ENCODE measurements at regions not wholly inside any gene's neighbourhood (a gene's known extent, or its start where the extent isn't known, plus 50 kb on each side); places are given as distances from the start of the nearest gene placed in this dataset.

GRCh38 chr3:193011958-193012357 lies 94.3 kb upstream of the MB21D2 start:
- no peaks in the 10 kb centered on the region for H3K9me3 ChIP-seq (ENCODE audit: control insufficient read depth in 2 of 2, insufficient read depth in 1 of 2, low read length in 1 of 2)
- H3K27me3 ChIP-seq (ENCODE audit: control insufficient read depth in 2 of 2, insufficient read depth in 1 of 2, low read length in 1 of 2): no peaks in the 10 kb centered on the region
- H3K4me3 ChIP-seq (ENCODE audit: low read length in 2 of 2): no peak overlapping the region
- H3K27ac ChIP-seq (ENCODE audit: low read depth in 1 of 2, low read length in 1 of 2): no peak overlapping the region
- 97% methylated on average over 3 of the region's 3 CpGs for WGBS
- no peak for DNase-seq (ENCODE audit: low read depth in 6 of 9, low spot score in 9 of 9)
- H3K36me3 ChIP-seq (ENCODE audit: control insufficient read depth in 2 of 2, insufficient read depth in 2 of 2, low read length in 1 of 2): no peaks in the 10 kb centered on the region
- no peaks in the 10 kb centered on the region for H3K4me1 ChIP-seq (ENCODE audit: control insufficient read depth in 2 of 2, insufficient read depth in 2 of 2, low read length in 2 of 2)

GRCh38 chr3:193014902-193015301 lies 97.2 kb upstream of the MB21D2 start:
- H3K4me1 ChIP-seq (ENCODE audit: control insufficient read depth in 2 of 2, insufficient read depth in 2 of 2, low read length in 2 of 2): no peaks in the 10 kb centered on the region
- H3K27ac ChIP-seq (ENCODE audit: low read depth in 1 of 2, low read length in 1 of 2): no peak overlapping the region
- no peak overlapping the region for H3K4me3 ChIP-seq (ENCODE audit: low read length in 2 of 2)
- no peaks in the 10 kb centered on the region for H3K9me3 ChIP-seq (ENCODE audit: control insufficient read depth in 2 of 2, insufficient read depth in 1 of 2, low read length in 1 of 2)
- 89% methylated on average over 2 of the region's 2 CpGs for WGBS
- no peaks in the 10 kb centered on the region for H3K27me3 ChIP-seq (ENCODE audit: control insufficient read depth in 2 of 2, insufficient read depth in 1 of 2, low read length in 1 of 2)
- no peaks in the 10 kb centered on the region for H3K36me3 ChIP-seq (ENCODE audit: control insufficient read depth in 2 of 2, insufficient read depth in 2 of 2, low read length in 1 of 2)
- DNase-seq (ENCODE audit: low read depth in 6 of 9, low spot score in 9 of 9): no peak

- Histone ChIP-seq H3K9me3 (ENCODE audit: control insufficient read depth in 2 of 2, insufficient read depth in 1 of 2, low read length in 1 of 2) (no peaks in the 10 kb centered on the region), H3K4me3 (ENCODE audit: low read length in 2 of 2) (no peak overlapping the region), H3K36me3 (ENCODE audit: control insufficient read depth in 2 of 2, insufficient read depth in 2 of 2, low read length in 1 of 2) (no peaks in the 10 kb centered on the region), H3K4me1 (ENCODE audit: control insufficient read depth in 2 of 2, insufficient read depth in 2 of 2, low read length in 2 of 2) (no peaks in the 10 kb centered on the region), H3K27ac (ENCODE audit: low read depth in 1 of 2, low read length in 1 of 2) (no peak overlapping the region), H3K27me3 (ENCODE audit: control insufficient read depth in 2 of 2, insufficient read depth in 1 of 2, low read length in 1 of 2) (no peaks in the 10 kb centered on the region)
- 14% methylated on average over 7 of the region's 7 CpGs for WGBS
- DNase-seq (ENCODE audit: low read depth in 6 of 9, low spot score in 9 of 9): no peak
These were observed 98.8 kb upstream of the MB21D2 start for GRCh38 chr3:193016437-193016901.

- H3K4me3 ChIP-seq (ENCODE audit: low read length in 2 of 2): no peak overlapping the region
- no peaks in the 10 kb centered on the region for H3K9me3 ChIP-seq (ENCODE audit: control insufficient read depth in 2 of 2, insufficient read depth in 1 of 2, low read length in 1 of 2)
- H3K36me3 ChIP-seq (ENCODE audit: control insufficient read depth in 2 of 2, insufficient read depth in 2 of 2, low read length in 1 of 2): no peaks in the 10 kb centered on the region
- DNase-seq (ENCODE audit: low read depth in 6 of 9, low spot score in 9 of 9): no peak
- no peak overlapping the region for H3K27ac ChIP-seq (ENCODE audit: low read depth in 1 of 2, low read length in 1 of 2)
- WGBS: 92% methylated on average over 7 of the region's 7 CpGs
- no peaks in the 10 kb centered on the region for H3K4me1 ChIP-seq (ENCODE audit: control insufficient read depth in 2 of 2, insufficient read depth in 2 of 2, low read length in 2 of 2)
- H3K27me3 ChIP-seq (ENCODE audit: control insufficient read depth in 2 of 2, insufficient read depth in 1 of 2, low read length in 1 of 2): no peaks in the 10 kb centered on the region
These were observed 103.9 kb upstream of the MB21D2 start for GRCh38 chr3:193021506-193022010.

- H3K36me3 ChIP-seq (ENCODE audit: control insufficient read depth in 2 of 2, insufficient read depth in 2 of 2, low read length in 1 of 2): no peaks in the 10 kb centered on the region
- no peak overlapping the region for H3K4me3 ChIP-seq (ENCODE audit: low read length in 2 of 2)
- DNase-seq (ENCODE audit: low read depth in 6 of 9, low spot score in 9 of 9): no peak
- H3K9me3 ChIP-seq (ENCODE audit: control insufficient read depth in 2 of 2, insufficient read depth in 1 of 2, low read length in 1 of 2): no peaks in the 10 kb centered on the region
- WGBS: 74% methylated on average over 1 of the region's 1 CpG
- H3K27me3 ChIP-seq (ENCODE audit: control insufficient read depth in 2 of 2, insufficient read depth in 1 of 2, low read length in 1 of 2): no peaks in the 10 kb centered on the region
- H3K4me1 ChIP-seq (ENCODE audit: control insufficient read depth in 2 of 2, insufficient read depth in 2 of 2, low read length in 2 of 2): no peaks in the 10 kb centered on the region
- H3K27ac ChIP-seq (ENCODE audit: low read depth in 1 of 2, low read length in 1 of 2): no peak overlapping the region
These were observed 105.6 kb upstream of the MB21D2 start for GRCh38 chr3:193023218-193023617.

GRCh38 chr3:193028258-193028657 lies 110.6 kb upstream of the MB21D2 start:
- Histone ChIP-seq H3K4me1 (ENCODE audit: control insufficient read depth in 2 of 2, insufficient read depth in 2 of 2, low read length in 2 of 2) (no peaks in the 10 kb centered on the region), H3K27ac (ENCODE audit: low read depth in 1 of 2, low read length in 1 of 2) (no peak overlapping the region), H3K9me3 (ENCODE audit: control insufficient read depth in 2 of 2, insufficient read depth in 1 of 2, low read length in 1 of 2) (no peaks in the 10 kb centered on the region), H3K27me3 (ENCODE audit: control insufficient read depth in 2 of 2, insufficient read depth in 1 of 2, low read length in 1 of 2) (no peaks in the 10 kb centered on the region), H3K36me3 (ENCODE audit: control insufficient read depth in 2 of 2, insufficient read depth in 2 of 2, low read length in 1 of 2) (no peaks in the 10 kb centered on the region), H3K4me3 (ENCODE audit: low read length in 2 of 2) (no peak overlapping the region)
- DNase-seq (ENCODE audit: low read depth in 6 of 9, low spot score in 9 of 9): no peak
- 80% methylated on average over 4 of the region's 4 CpGs for WGBS

GRCh38 chr3:193029800-193030199 lies 112.1 kb upstream of the MB21D2 start:
- Histone ChIP-seq H3K4me1 (ENCODE audit: control insufficient read depth in 2 of 2, insufficient read depth in 2 of 2, low read length in 2 of 2) (no peaks in the 10 kb centered on the region), H3K4me3 (ENCODE audit: low read length in 2 of 2) (no peak overlapping the region), H3K27ac (ENCODE audit: low read depth in 1 of 2, low read length in 1 of 2) (no peak overlapping the region), H3K27me3 (ENCODE audit: control insufficient read depth in 2 of 2, insufficient read depth in 1 of 2, low read length in 1 of 2) (no peaks in the 10 kb centered on the region), H3K9me3 (ENCODE audit: control insufficient read depth in 2 of 2, insufficient read depth in 1 of 2, low read length in 1 of 2) (no peaks in the 10 kb centered on the region), H3K36me3 (ENCODE audit: control insufficient read depth in 2 of 2, insufficient read depth in 2 of 2, low read length in 1 of 2) (no peaks in the 10 kb centered on the region)
- DNase-seq (ENCODE audit: low read depth in 6 of 9, low spot score in 9 of 9): no peak
- WGBS: under 1% methylated on average over 2 of the region's 2 CpGs

GRCh38 chr3:193030276-193030675 lies 112.6 kb upstream of the MB21D2 start:
- DNase-seq (ENCODE audit: low read depth in 6 of 9, low spot score in 9 of 9): no peak
- Histone ChIP-seq H3K27ac (ENCODE audit: low read depth in 1 of 2, low read length in 1 of 2) (no peak overlapping the region), H3K9me3 (ENCODE audit: control insufficient read depth in 2 of 2, insufficient read depth in 1 of 2, low read length in 1 of 2) (no peaks in the 10 kb centered on the region), H3K4me3 (ENCODE audit: low read length in 2 of 2) (no peak overlapping the region), H3K4me1 (ENCODE audit: control insufficient read depth in 2 of 2, insufficient read depth in 2 of 2, low read length in 2 of 2) (no peaks in the 10 kb centered on the region), H3K27me3 (ENCODE audit: control insufficient read depth in 2 of 2, insufficient read depth in 1 of 2, low read length in 1 of 2) (no peaks in the 10 kb centered on the region), H3K36me3 (ENCODE audit: control insufficient read depth in 2 of 2, insufficient read depth in 2 of 2, low read length in 1 of 2) (no peaks in the 10 kb centered on the region)
- WGBS: 44% methylated on average over 2 of the region's 2 CpGs

- no peaks in the 10 kb centered on the region for H3K27me3 ChIP-seq (ENCODE audit: control insufficient read depth in 2 of 2, insufficient read depth in 1 of 2, low read length in 1 of 2)
These were observed 114.3 kb upstream of the MB21D2 start for GRCh38 chr3:193031911-193032310.

More at GRCh38 chr3:193031911-193032310, 114.3 kb upstream of the MB21D2 start:
- no peak for DNase-seq (ENCODE audit: low read depth in 6 of 9, low spot score in 9 of 9)
- WGBS: 74% methylated on average over 2 of the region's 2 CpGs
- Histone ChIP-seq H3K4me3 (ENCODE audit: low read length in 2 of 2) (no peak overlapping the region), H3K27ac (ENCODE audit: low read depth in 1 of 2, low read length in 1 of 2) (no peak overlapping the region), H3K36me3 (ENCODE audit: control insufficient read depth in 2 of 2, insufficient read depth in 2 of 2, low read length in 1 of 2) (no peaks in the 10 kb centered on the region), H3K9me3 (ENCODE audit: control insufficient read depth in 2 of 2, insufficient read depth in 1 of 2, low read length in 1 of 2) (no peaks in the 10 kb centered on the region), H3K4me1 (ENCODE audit: control insufficient read depth in 2 of 2, insufficient read depth in 2 of 2, low read length in 2 of 2) (no peaks in the 10 kb centered on the region)
